NCI-H2227 (cell line): ENCODE measurements at regions not wholly inside any gene's neighbourhood (a gene's known extent, or its start where the extent isn't known, plus 50 kb on each side); places are given as distances from the start of the nearest gene placed in this dataset.
A peak's percentile ranks its signal among the peaks of the same experiment; 100 is the strongest.
"Not testable (repeated sequence)": the region's sequence is repeated elsewhere in the genome, so short reads cannot be mapped to it uniquely, and the experiment has no call there.

Experiments
- DNase-seq: peaks from one replicate; lab custom pipeline; 2025; ENCODE audit not compliant: unreplicated experiment; lab: John Stamatoyannopoulos, UW

GRCh38 chr6:27047725-27048124 is 199.8 kb upstream of the PRSS16 start:
- DNase-seq: not testable (repeated sequence)

- no peak for DNase-seq
Measured at GRCh38 chr6:27049863-27050781, 197.4 kb upstream of the PRSS16 start.

- DNase-seq: not testable (repeated sequence)
Measured at GRCh38 chr6:27052082-27052730, 195.3 kb upstream of the PRSS16 start.

GRCh38 chr6:27052731-27053082 is 194.8 kb upstream of the PRSS16 start:
- DNase-seq: no peak

GRCh38 chr6:27053738-27054137 is 193.8 kb upstream of the PRSS16 start:
- no peak for DNase-seq

GRCh38 chr6:27056615-27057014 is 190.9 kb upstream of the PRSS16 start:
- DNase-seq: no peak

- peak; percentile 64 for DNase-seq
Measured at GRCh38 chr6:27059621-27060425, 187.7 kb upstream of the PRSS16 start.

DNA sequence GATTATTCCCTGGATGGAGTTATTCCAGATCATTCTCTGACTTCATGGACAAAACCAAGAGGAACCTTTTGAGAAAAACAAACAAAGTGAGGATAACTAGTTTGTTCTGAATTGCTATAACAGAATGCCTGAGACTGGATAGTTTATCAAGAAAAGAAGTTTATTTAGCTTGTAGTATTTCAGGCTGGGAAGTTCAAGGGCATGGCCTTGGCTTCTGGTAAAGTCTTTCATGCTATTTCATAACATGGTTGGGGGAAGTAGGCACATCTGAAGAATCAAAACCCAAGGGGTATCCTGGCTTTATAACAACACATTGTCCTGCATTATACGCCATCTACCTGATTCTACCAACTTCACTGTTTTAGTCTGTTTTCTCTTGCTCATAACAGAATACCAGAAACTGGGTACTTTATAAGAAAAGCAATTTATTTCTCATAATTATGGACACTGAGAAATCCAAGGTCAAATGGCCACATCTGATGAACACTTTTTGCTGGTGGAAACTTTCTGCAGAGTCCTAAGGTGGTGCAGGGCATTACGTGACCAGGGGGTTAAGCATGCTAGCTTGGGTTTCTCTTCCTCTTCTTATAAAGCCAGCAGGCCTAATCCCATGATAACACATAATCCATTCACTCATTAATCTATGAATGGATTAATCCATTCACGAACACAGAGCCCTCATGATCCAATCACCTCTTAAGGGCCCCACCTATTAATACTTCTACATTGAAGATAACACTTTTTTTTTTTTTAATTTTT is 186.1 kb upstream of the PRSS16 start:
- DNase-seq: no peak

GRCh38 chr6:27062755-27063154 is 184.7 kb upstream of the PRSS16 start:
- no peak for DNase-seq

- no peak for DNase-seq
Measured at GRCh38 chr6:27065183-27065582, 182.3 kb upstream of the PRSS16 start.

DNA sequence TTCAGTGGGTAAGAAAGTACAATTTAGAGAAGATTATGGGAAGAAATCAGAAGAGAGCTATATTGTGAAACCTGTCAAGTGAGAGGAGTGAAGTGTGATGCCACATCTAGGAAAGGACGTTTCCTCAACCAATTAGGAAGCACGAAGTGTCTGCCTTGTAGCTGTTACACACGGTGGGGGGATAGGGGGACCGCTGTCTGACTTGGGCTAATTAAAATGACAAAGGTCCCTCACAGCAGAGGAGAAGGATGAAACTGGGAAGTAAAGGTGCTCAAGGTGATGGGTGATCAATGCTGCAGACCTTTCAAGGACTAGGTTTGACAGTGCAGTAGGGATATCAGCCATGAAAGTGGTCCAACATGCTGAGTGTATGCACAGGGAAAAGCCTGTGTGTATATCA is 181.1 kb upstream of the PRSS16 start:
- no peak for DNase-seq

GRCh38 chr6:27066802-27067201 is 180.7 kb upstream of the PRSS16 start:
- no peak for DNase-seq

DNA sequence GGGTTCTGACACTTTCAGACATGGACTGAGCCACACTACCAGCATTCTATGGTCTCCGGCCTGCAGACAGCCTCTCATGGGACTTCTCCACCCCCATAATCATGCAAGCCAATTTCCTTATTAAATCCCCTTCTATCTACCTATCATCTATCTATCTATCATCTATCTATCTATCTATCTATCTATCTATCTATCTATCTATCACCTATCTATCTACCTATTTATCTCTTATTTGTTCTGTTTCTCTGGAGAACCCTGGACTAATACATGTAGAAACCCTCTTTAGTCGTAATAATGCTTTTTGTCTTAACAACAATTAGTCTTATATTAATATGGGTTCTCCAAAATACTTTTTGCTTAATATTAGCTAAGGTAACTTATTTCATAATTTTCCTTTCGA is 174.1 kb upstream of the PRSS16 start:
- DNase-seq: no peak

DNA sequence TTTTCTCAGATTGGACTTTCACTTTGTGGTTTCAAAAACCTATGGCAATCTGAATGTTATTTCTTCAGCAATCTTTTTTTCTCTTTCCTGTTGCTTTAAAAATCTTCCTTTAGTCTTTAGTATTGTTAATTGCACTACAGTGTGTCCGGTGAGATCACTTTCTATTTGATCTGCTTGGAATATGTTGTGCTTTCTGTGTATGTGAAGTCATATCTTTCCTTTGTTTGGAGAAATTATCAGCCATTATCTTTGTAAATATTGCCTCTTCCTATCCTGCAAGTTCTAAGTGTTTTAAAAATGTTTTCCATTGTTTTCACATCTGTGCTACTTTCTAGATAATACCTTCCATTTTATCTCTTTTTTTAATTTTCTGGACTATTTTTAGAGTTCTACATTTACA is 171.4 kb upstream of the PRSS16 start:
- DNase-seq: no peak

DNA sequence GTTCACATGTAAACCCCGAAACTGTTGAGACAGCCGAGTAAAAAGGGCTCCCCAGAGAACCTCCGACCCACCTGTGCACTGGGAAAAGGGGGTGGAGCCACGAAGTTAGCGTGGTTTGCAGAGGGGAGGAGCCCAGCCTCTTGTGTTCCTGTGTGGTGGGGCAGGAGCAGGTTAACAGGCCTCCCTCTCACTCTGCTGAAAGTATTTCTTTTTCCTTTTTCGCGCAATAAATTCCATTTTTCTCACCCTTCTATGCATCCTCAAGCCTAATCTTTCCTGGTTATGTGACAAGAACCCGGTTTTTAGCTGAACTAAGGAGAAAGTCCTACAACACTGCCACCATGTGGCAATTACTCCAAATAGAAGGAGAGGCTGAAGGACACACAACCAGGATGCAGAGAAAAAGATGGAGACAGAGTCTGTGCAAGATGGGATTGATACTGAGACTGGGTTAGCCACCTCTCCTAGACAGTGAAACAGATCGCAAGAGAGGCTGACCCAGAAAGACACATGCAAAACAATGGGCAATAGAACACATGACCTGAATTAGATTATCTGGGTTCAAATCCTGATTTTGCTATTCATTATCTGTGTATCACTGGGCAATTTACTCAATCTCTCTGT is 168.7 kb upstream of the PRSS16 start:
- DNase-seq: peak; percentile 78

GRCh38 chr6:27081188-27081587 is 166.3 kb upstream of the PRSS16 start:
- DNase-seq: no peak

- no peak for DNase-seq
Measured at GRCh38 chr6:27081931-27082330, 165.6 kb upstream of the PRSS16 start.

- no peak for DNase-seq
Measured at GRCh38 chr6:27088068-27088467, 159.4 kb upstream of the PRSS16 start.

- DNase-seq: peak; percentile 70
Measured at GRCh38 chr6:27091661-27092315, 155.7 kb upstream of the PRSS16 start.

DNA sequence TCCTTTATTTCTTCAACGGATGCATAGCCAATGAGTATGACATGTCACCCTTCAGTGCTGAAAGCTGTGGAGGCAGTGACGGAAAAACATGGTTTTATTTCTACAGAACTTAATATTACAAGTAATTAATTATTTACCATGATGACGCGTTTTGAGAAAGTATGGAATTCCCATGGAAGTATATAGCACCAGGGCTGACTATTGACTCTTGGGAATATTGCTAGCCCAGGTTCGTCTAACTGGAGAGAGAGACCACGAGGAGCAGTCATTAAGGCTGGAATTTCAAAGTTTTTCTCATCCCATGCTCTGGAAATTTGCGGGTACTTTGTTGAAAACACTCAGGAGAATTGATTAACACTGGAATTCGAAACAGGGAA is 155.2 kb upstream of the PRSS16 start:
- no peak for DNase-seq
